Hepatocyte (in vitro differentiated cells): ENCODE measurements at regions not wholly inside any gene's neighbourhood (a gene's known extent, or its start where the extent isn't known, plus 50 kb on each side); places are given as distances from the start of the nearest gene placed in this dataset.

Source experiments
- CTCF ChIP-seq: fragments of 200-600 bp; sonication (generic); IDR thresholded peaks from 2 replicates; pipeline ENCODE4 v1.5.1; 2016; ENCODE audit warnings: antibody characterized with exemption, mild to moderate bottlenecking; ENCODE audit not compliant: poor library complexity
- EZH2 ChIP-seq: fragments of 200-600 bp; sonication (generic); IDR thresholded peaks from 2 replicates; pipeline ENCODE4 v1.6.1; 2016; ENCODE audit warnings: antibody characterized with exemption, mild to moderate bottlenecking, borderline replicate concordance
- EZH2phosphoT487 ChIP-seq: fragments of 200-600 bp; sonication (generic); IDR thresholded peaks from one replicate; pipeline ENCODE4 v1.6.1; 2018; ENCODE audit warnings: antibody characterized with exemption, mild to moderate bottlenecking, low read depth, moderate library complexity; ENCODE audit not compliant: unreplicated experiment, severe bottlenecking

DNA sequence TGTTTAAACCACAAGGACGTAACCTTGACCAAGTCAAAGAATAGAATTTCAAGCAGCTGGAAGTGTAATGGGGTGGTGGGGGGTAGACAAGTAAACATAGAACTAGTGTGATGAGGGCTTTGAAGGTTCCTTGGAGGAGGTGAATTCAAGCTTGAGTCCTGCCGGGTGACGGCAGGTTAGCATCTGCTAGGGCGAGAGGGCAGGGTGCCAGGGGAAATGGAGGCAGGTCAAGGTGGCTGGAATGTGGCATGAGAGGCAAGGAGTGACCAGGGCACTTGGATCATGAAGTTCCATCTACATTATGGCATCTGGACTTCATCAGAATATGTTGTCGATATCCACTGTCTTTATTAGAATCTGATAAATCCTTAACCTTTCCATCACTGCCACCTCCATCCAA, 207.5 kb upstream of the SLC35B3 start:
- TF ChIP-seq CTCF (no peak), EZH2 (no peak), EZH2phosphoT487 (no peak)
